Middle frontal gyrus (tissue), 1 donor: ENCODE measurements at regions not wholly inside any gene's neighbourhood (a gene's known extent, or its start where the extent isn't known, plus 50 kb on each side); places are given as distances from the start of the nearest gene placed in this dataset.
"Not testable (repeated sequence)": the region's sequence is repeated elsewhere in the genome, so short reads cannot be mapped to it uniquely, and the experiment has no call there.

ENCODE experiments used
- DNase-seq: peaks from one replicate; pipeline ENCODE4 v3.0.0-alpha.2; 2015; ENCODE audit warnings: low spot score; ENCODE audit errors: extremely low spot score

- DNase-seq: no peak
Measured at GRCh38 chr7:130789436-130789835, 55.4 kb upstream of the KLF14 start.

- no peak for DNase-seq
Measured at GRCh38 chr7:130791746-130792145, 57.7 kb upstream of the KLF14 start.

- no peak for DNase-seq
Measured at GRCh38 chr7:130793855-130794618, 60.0 kb upstream of the KLF14 start.

- DNase-seq: no peak
Measured at GRCh38 chr7:130794619-130794922, 60.6 kb upstream of the KLF14 start.

GRCh38 chr7:130796425-130796824 lies 62.4 kb upstream of the KLF14 start:
- not testable (repeated sequence) for DNase-seq

GRCh38 chr7:130803127-130803526 lies 69.1 kb upstream of the KLF14 start:
- DNase-seq: no peak

- DNase-seq: no peak
Measured at GRCh38 chr7:130804220-130804619, 70.2 kb upstream of the KLF14 start.

GRCh38 chr7:130812819-130813218 lies 78.8 kb upstream of the KLF14 start:
- not testable (repeated sequence) for DNase-seq

- DNase-seq: no peak
Measured at GRCh38 chr7:130814778-130815335, 80.8 kb upstream of the KLF14 start.

- no peak for DNase-seq
Measured at GRCh38 chr7:130818056-130818455, 84.0 kb upstream of the KLF14 start.

GRCh38 chr7:130821864-130822263 lies 87.9 kb upstream of the KLF14 start:
- no peak for DNase-seq

- no peak for DNase-seq
Measured at GRCh38 chr7:130822642-130823041, 88.6 kb upstream of the KLF14 start.

GRCh38 chr7:130823060-130823459 lies 89.1 kb upstream of the KLF14 start:
- DNase-seq: no peak

- no peak for DNase-seq
Measured at GRCh38 chr7:130825819-130826218, 91.8 kb upstream of the KLF14 start.

- no peak for DNase-seq
Measured at GRCh38 chr7:130829415-130829814, 95.4 kb upstream of the KLF14 start.

- DNase-seq: no peak
Measured at GRCh38 chr7:130831322-130831721, 97.3 kb upstream of the KLF14 start.

GRCh38 chr7:130831817-130832481 lies 97.9 kb upstream of the KLF14 start:
- peak; percentile 7 for DNase-seq

GRCh38 chr7:130838738-130839137 lies 104.7 kb upstream of the KLF14 start:
- no peak for DNase-seq

GRCh38 chr7:130840599-130840998 lies 106.6 kb upstream of the KLF14 start:
- DNase-seq: no peak

GRCh38 chr7:130841416-130841815 lies 107.4 kb upstream of the KLF14 start:
- DNase-seq: no peak

GRCh38 chr7:130843703-130844102 lies 109.7 kb upstream of the KLF14 start:
- no peak for DNase-seq

- no peak for DNase-seq
Measured at GRCh38 chr7:130844811-130845580, 111.0 kb upstream of the KLF14 start.
